Fibroblast of the conjunctiva (primary cell): ENCODE measurements at regions not wholly inside any gene's neighbourhood (a gene's known extent, or its start where the extent isn't known, plus 50 kb on each side); places are given as distances from the start of the nearest gene placed in this dataset.
A peak's percentile ranks its signal among the peaks of the same experiment; 100 is the strongest.
"Not testable (repeated sequence)": the region's sequence is repeated elsewhere in the genome, so short reads cannot be mapped to it uniquely, and the experiment has no call there.

Experiments used
- DNase-seq: peaks from one replicate; pipeline ENCODE4 v3.0.0-alpha.2; 2010; ENCODE audit warnings: low read depth

- no peak for DNase-seq
Measured at GRCh38 chr2:121052023-121052422, 233.0 kb downstream of the TFCP2L1 start.

GRCh38 chr2:121052521-121052920 lies 232.5 kb downstream of the TFCP2L1 start:
- no peak for DNase-seq

- no peak for DNase-seq
Measured at GRCh38 chr2:121055088-121055487, 229.9 kb downstream of the TFCP2L1 start.

- DNase-seq = no peak
Measured at GRCh38 chr2:121055501-121055900, 229.5 kb downstream of the TFCP2L1 start.

- no peak for DNase-seq
Measured at GRCh38 chr2:121058852-121059558, 226.0 kb downstream of the TFCP2L1 start.

- no peak for DNase-seq
Measured at GRCh38 chr2:121059651-121060649, 225.1 kb downstream of the TFCP2L1 start.

- no peak for DNase-seq
Measured at GRCh38 chr2:121061633-121062032, 223.4 kb downstream of the TFCP2L1 start.

- DNase-seq = no peak
Measured at GRCh38 chr2:121063471-121063870, 221.5 kb downstream of the TFCP2L1 start.

- no peak for DNase-seq
Measured at GRCh38 chr2:121064186-121064585, 220.8 kb downstream of the TFCP2L1 start.

GRCh38 chr2:121065239-121065638 lies 219.8 kb downstream of the TFCP2L1 start:
- DNase-seq = no peak

GRCh38 chr2:121066526-121066925 lies 218.5 kb downstream of the TFCP2L1 start:
- no peak for DNase-seq

- DNase-seq = no peak
Measured at GRCh38 chr2:121068851-121069250, 216.2 kb downstream of the TFCP2L1 start.

GRCh38 chr2:121069434-121069969 lies 215.5 kb downstream of the TFCP2L1 start:
- no peak for DNase-seq

GRCh38 chr2:121070061-121070460 lies 214.9 kb downstream of the TFCP2L1 start:
- not testable (repeated sequence) for DNase-seq

- no peak for DNase-seq
Measured at GRCh38 chr2:121071034-121071504, 213.9 kb downstream of the TFCP2L1 start.

GRCh38 chr2:121072784-121073183 lies 212.2 kb downstream of the TFCP2L1 start:
- no peak for DNase-seq

- no peak for DNase-seq
Measured at GRCh38 chr2:121073320-121074210, 211.4 kb downstream of the TFCP2L1 start.

- no peak for DNase-seq
Measured at GRCh38 chr2:121074293-121074932, 210.6 kb downstream of the TFCP2L1 start.

GRCh38 chr2:121075006-121075551 lies 209.9 kb downstream of the TFCP2L1 start:
- DNase-seq = peak; percentile 90

GRCh38 chr2:121075641-121076497 lies 209.1 kb downstream of the TFCP2L1 start:
- no peak for DNase-seq
